IMR-90 (cell line): ENCODE measurements at regions not wholly inside any gene's neighbourhood (a gene's known extent, or its start where the extent isn't known, plus 50 kb on each side); places are given as distances from the start of the nearest gene placed in this dataset.

Source experiments
- ATAC-seq: fragments of 200-7000 bp; cut with Tn5 transposase; 2 replicates; pipeline ENCODE4 v1.9.1; 2020; ENCODE audit warnings: low read depth, mild to moderate bottlenecking, moderate library complexity
- BruUV-seq: library from RNA; stranded (reverse); fragments of 400-500 nt; replicated peaks from 2 replicates; lab custom pipeline; 2021; lab: Mats Ljungman, UMichigan
- CTCF ChIA-PET: fragments of 300-600 bp; formaldehyde crosslinking; extraction: SDS; loops from one replicate; lab custom pipeline; 2021; ENCODE audit warnings: antibody characterized with exemption; lab: Yijun Ruan, JAX
- POLR2A ChIA-PET: fragments of 300-600 bp; sonication (Branson Sonifier 250); formaldehyde crosslinking; loops from one replicate; lab custom pipeline; 2022; ENCODE audit warnings: antibody characterized with exemption; ENCODE audit not compliant: unreplicated experiment; lab: Charles Lee
- DNase-seq: peaks from one replicate; pipeline ENCODE4 v3.0.0; 2013
- H2AFZ ChIP-seq: replicated peaks from 2 replicates; pipeline ENCODE3; 2013; ENCODE audit warnings: low read length, mild to moderate bottlenecking; ENCODE audit not compliant: poor library complexity
- H2AK5ac ChIP-seq: 2 replicates; pipeline ENCODE4 v1.6.1; 2013; ENCODE audit warnings: low read depth, low read length, inconsistent platforms
- H2AK9ac ChIP-seq: replicated peaks from 2 replicates; pipeline ENCODE3; 2013; ENCODE audit warnings: mild to moderate bottlenecking, low read depth, low read length, moderate library complexity; ENCODE audit not compliant: poor library complexity
- H2BK120ac ChIP-seq: 2 replicates; pipeline ENCODE4 v1.6.1; 2013; ENCODE audit warnings: low read depth, low read length, inconsistent platforms
- H2BK15ac ChIP-seq: 3 replicates; pipeline ENCODE4 v1.6.1; 2013; ENCODE audit warnings: low read depth, low read length, inconsistent platforms
- H2BK20ac ChIP-seq: 2 replicates; pipeline ENCODE4 v1.6.1; 2013; ENCODE audit warnings: low read depth, mild to moderate bottlenecking, inconsistent platforms, low read length, moderate library complexity
- H2BK5ac ChIP-seq: 2 replicates; pipeline ENCODE4 v1.6.1; 2013; ENCODE audit warnings: mild to moderate bottlenecking, low read depth, low read length, inconsistent platforms; ENCODE audit not compliant: poor library complexity, severe bottlenecking
- H3K14ac ChIP-seq: replicated peaks from 2 replicates; pipeline ENCODE4 v1.6.1; 2013; ENCODE audit warnings: low read depth, low read length, inconsistent platforms
- H3K18ac ChIP-seq: 2 replicates; pipeline ENCODE4 v1.6.1; 2013; ENCODE audit warnings: low read depth, low read length, control low read depth
- H3K23ac ChIP-seq: 2 replicates; pipeline ENCODE4 v1.6.1; 2013; ENCODE audit warnings: low read depth, low read length, inconsistent platforms
- H3K27ac ChIP-seq: 2 replicates; pipeline ENCODE4 v1.5.1; 2013; ENCODE audit warnings: mild to moderate bottlenecking, control low read depth, low read length; ENCODE audit not compliant: insufficient read depth
- H3K27me3 ChIP-seq: 2 replicates; pipeline ENCODE4 v1.6.1; 2013; ENCODE audit warnings: low read length; ENCODE audit not compliant: control insufficient read depth, insufficient read depth
- H3K36me3 ChIP-seq: 2 replicates; pipeline ENCODE4 v1.6.1; 2013; ENCODE audit warnings: low read length, mixed read lengths; ENCODE audit not compliant: control insufficient read depth, insufficient read depth
- H3K4ac ChIP-seq: 2 replicates; pipeline ENCODE4 v1.6.1; 2013; ENCODE audit warnings: low read depth, low read length, inconsistent platforms
- H3K4me1 ChIP-seq: 2 replicates; pipeline ENCODE4 v1.6.1; 2013; ENCODE audit warnings: low read length, mixed read lengths; ENCODE audit not compliant: control insufficient read depth, insufficient read depth
- H3K4me2 ChIP-seq: 2 replicates; pipeline ENCODE4 v1.6.1; 2013; ENCODE audit warnings: low read depth, mild to moderate bottlenecking, control low read depth, low read length, moderate library complexity
- H3K4me3 ChIP-seq: 2 replicates; pipeline ENCODE4 v1.5.1; 2013; ENCODE audit warnings: low read depth, mild to moderate bottlenecking, control low read depth, low read length, moderate library complexity; ENCODE audit not compliant: insufficient read depth
- H3K56ac ChIP-seq: 2 replicates; pipeline ENCODE4 v1.6.1; 2013; ENCODE audit warnings: low read length, inconsistent platforms; ENCODE audit not compliant: insufficient read depth; ENCODE audit errors: extremely low read depth
- H3K79me1 ChIP-seq, 2 experiments: 2 replicates each; pipeline ENCODE4 v1.6.1; 2013; ENCODE audit warnings: low read length in 2 of 2, inconsistent platforms in 1 of 2, low read depth in 1 of 2
- H3K9ac ChIP-seq: 2 replicates; pipeline ENCODE4 v1.6.1; 2013; ENCODE audit warnings: low read depth, low read length, control low read depth
- H3K9me1 ChIP-seq: 2 replicates; pipeline ENCODE4 v1.6.1; 2013; ENCODE audit warnings: low read length, inconsistent platforms; ENCODE audit not compliant: insufficient read depth
- H3K9me3 ChIP-seq: 2 replicates; pipeline ENCODE4 v1.6.1; 2013; ENCODE audit warnings: low read length; ENCODE audit not compliant: control insufficient read depth, insufficient read depth
- H4K20me1 ChIP-seq: 2 replicates; pipeline ENCODE4 v1.6.1; 2013; ENCODE audit warnings: low read length, inconsistent platforms; ENCODE audit not compliant: insufficient read depth
- H4K5ac ChIP-seq: 2 replicates; pipeline ENCODE4 v1.6.1; 2013; ENCODE audit warnings: mild to moderate bottlenecking, low read depth, low read length, control low read depth
- H4K8ac ChIP-seq, 2 experiments: 2 replicates each; pipeline ENCODE4 v1.6.1; 2013; ENCODE audit warnings: low read depth in 2 of 2, low read length in 2 of 2, control low read depth in 1 of 2, inconsistent platforms in 1 of 2
- H4K91ac ChIP-seq: 2 replicates; pipeline ENCODE4 v1.6.1; 2013; ENCODE audit warnings: low read depth, low read length, inconsistent platforms; ENCODE audit not compliant: insufficient read depth
- CEBPB ChIP-seq: IDR thresholded peaks from 2 replicates; pipeline ENCODE4 v1.6.1; 2012; ENCODE audit warnings: low read depth, low read length, improper control_type of control experiment
- CTCF ChIP-seq: conservative IDR thresholded peaks from 2 replicates; pipeline ENCODE4 v1.5.1; 2012; ENCODE audit warnings: mild to moderate bottlenecking, low read depth, low read length, improper control_type of control experiment
- ELK1 ChIP-seq: fragments of 150-350 bp; IDR thresholded peaks from 2 replicates; pipeline ENCODE4 v1.6.1; 2016; ENCODE audit warnings: low read depth, mild to moderate bottlenecking, low read length, moderate library complexity, borderline replicate concordance
- FOS ChIP-seq: fragments of 150-350 bp; IDR thresholded peaks from 2 replicates; pipeline ENCODE4 v1.6.1; 2016; ENCODE audit warnings: low read depth, low read length
- MAZ ChIP-seq: IDR thresholded peaks from 2 replicates; pipeline ENCODE4 v1.6.1; 2012; ENCODE audit warnings: low read depth, mild to moderate bottlenecking, low read length, improper control_type of control experiment, moderate library complexity, borderline replicate concordance
- MXI1 ChIP-seq: IDR thresholded peaks from 2 replicates; pipeline ENCODE4 v1.6.1; 2012; ENCODE audit warnings: low read depth, mild to moderate bottlenecking, low read length, moderate library complexity, borderline replicate concordance
- NFE2L2 ChIP-seq: fragments of 150-350 bp; IDR thresholded peaks from 2 replicates; pipeline ENCODE4 v1.6.1; 2016; ENCODE audit warnings: low read depth, mild to moderate bottlenecking, low read length
- RAD21 ChIP-seq: IDR thresholded peaks from 2 replicates; pipeline ENCODE4 v1.6.1; 2012; ENCODE audit warnings: low read length, improper control_type of control experiment
- RFX5 ChIP-seq: IDR thresholded peaks from 2 replicates; pipeline ENCODE4 v1.8.0; 2012; ENCODE audit warnings: low read depth, mild to moderate bottlenecking, low read length, moderate library complexity
- SMC3 ChIP-seq: fragments of 150-350 bp; IDR thresholded peaks from 2 replicates; pipeline ENCODE4 v1.6.1; 2016; ENCODE audit warnings: low read depth, mild to moderate bottlenecking, antibody characterized with exemption, low read length, moderate library complexity
- USF2 ChIP-seq: fragments of 150-350 bp; IDR thresholded peaks from 2 replicates; pipeline ENCODE4 v1.6.1; 2017; ENCODE audit warnings: mild to moderate bottlenecking, antibody characterized with exemption, low read length, low read depth
- WGBS, 2 experiments: methylation state at CpG; one replicate each; pipeline versions ENCODE4 v1.1.5 to v1.1.7; 2013; ENCODE audit warnings: missing lambda C conversion rate in 2 of 2; ENCODE audit not compliant: insufficient read length in 1 of 2; ENCODE audit errors: extremely low coverage in 2 of 2; 5-methylcytosine and 5-hydroxymethylcytosine counted together
- dilution Hi-C: fragments of 300-500 bp; cut with HindIII; formaldehyde crosslinking; loops from one replicate; pipeline ENCODE4 v1.14.3; 2018; ENCODE audit warnings: low sequenced_read_pairs; ENCODE audit not compliant: unreplicated experiment
- in situ Hi-C: fragments of 300-500 bp; cut with MboI; formaldehyde crosslinking; loops from 3 replicates; pipeline ENCODE4 v1.14.3; 2019; ENCODE audit warnings: low sequenced_read_pairs, inconsistent platforms, mixed read lengths
- intact Hi-C: fragments of 100-400 bp; cut with micrococcal nuclease; formaldehyde crosslinking; loops from 2 replicates; pipeline ENCODE4 v1.10.0; 2022

GRCh38 chr21:35963920-35964451 is 96.3 kb downstream of the SETD4 start:
- TF ChIP-seq NFE2L2 (no peak), CTCF (no peak), ELK1 (no peak), SMC3 (no peak), USF2 (no peak), MXI1 (no peak), MAZ (no peak), FOS (no peak), RAD21 (no peak), RFX5 (no peak), CEBPB (no peak)
- Histone ChIP-seq H4K91ac (no peak overlapping the region), H4K20me1 (no peaks in the 10 kb centered on the region), H3K4me3 (no peak overlapping the region), H2BK20ac (no peak overlapping the region), H3K36me3 (no peaks in the 10 kb centered on the region), H3K4me2 (no peak overlapping the region), H2BK120ac (no peak overlapping the region), H3K56ac (no peak overlapping the region), H3K14ac (no peak overlapping the region), H3K27ac (no peak overlapping the region), H3K79me1 (no peaks in the 10 kb centered on the region), H4K5ac (no peak overlapping the region), H4K8ac (no peak overlapping the region), H3K4me1 (no peaks in the 10 kb centered on the region), H3K9ac (no peak overlapping the region), H2AK5ac (no peak overlapping the region), H3K18ac (no peak overlapping the region), H3K9me3 (no peaks in the 10 kb centered on the region), H2BK15ac (no peak overlapping the region), H2BK5ac (no peak overlapping the region), H2AK9ac (no peak overlapping the region), H3K4ac (no peak overlapping the region), H3K27me3 (peaks cover 45% of the 10 kb centered on the region), H3K9me1 (no peaks in the 10 kb centered on the region), H3K23ac (no peak overlapping the region), H2AFZ (no peak overlapping the region)
- DNase-seq (peak; percentile 1), ATAC-seq (no peak)
- intact Hi-C loops: no loop called here
- POLR2A ChIA-PET: no interaction called here
- in situ Hi-C loops: no loop called here
- WGBS, 2 experiments: no CpG with 5 or more reads among the region's 9 CpGs
- CTCF ChIA-PET: no interaction called here
- dilution Hi-C loops: no loop called here
- BruUV-seq: no TSS peak
